Myocyte (in vitro differentiated cells): ENCODE measurements at regions not wholly inside any gene's neighbourhood (a gene's known extent, or its start where the extent isn't known, plus 50 kb on each side); places are given as distances from the start of the nearest gene placed in this dataset.
"Not testable (repeated sequence)": the region's sequence is repeated elsewhere in the genome, so short reads cannot be mapped to it uniquely, and the experiment has no call there.

Experiments
- DNase-seq: peaks from one replicate; pipeline ENCODE4 v3.0.0-alpha.2; 2012; ENCODE audit warnings: low read depth

DNA sequence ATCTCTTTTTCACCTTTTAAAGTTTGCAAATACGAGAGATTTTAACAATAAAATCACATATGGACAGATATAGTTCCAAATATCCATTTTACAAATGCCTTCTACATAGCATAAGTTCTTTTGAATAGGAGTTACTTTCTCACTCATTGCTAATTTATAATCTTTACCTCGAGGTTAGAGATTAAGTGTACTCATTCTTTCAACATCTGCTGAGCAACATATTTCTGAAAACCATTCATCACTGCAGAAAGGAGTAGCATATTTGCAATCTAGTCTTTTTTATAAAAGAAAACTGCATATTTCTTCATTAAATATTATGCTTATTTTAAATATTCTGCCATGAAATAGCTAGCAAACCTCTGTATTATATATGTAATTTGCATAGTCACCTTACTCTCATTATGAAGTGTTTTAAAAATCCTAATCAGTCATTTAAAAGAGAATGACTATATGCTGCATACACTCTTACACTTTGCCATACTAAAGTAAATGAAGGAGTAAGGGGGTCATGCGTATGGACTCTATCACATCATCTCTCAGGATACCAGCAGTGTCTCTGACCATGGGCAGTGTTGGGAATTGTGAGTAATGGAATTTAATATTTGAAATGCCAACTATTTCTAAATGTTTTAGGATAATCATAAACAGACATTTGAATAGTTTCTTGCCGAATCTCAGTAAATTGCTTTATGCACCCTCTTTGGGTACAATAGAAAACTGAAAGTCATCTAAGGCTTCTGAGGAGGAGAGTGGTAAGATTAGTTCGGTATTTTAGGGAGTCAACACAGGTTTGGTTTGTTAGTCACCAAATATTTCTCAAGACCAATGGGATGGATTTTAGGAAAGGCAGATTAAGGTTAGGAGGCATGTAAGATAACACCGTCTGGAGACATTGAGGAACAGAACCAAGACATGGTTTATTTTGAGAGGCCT is 524.8 kb upstream of the ATP2B1 start:
- no peak for DNase-seq

DNA sequence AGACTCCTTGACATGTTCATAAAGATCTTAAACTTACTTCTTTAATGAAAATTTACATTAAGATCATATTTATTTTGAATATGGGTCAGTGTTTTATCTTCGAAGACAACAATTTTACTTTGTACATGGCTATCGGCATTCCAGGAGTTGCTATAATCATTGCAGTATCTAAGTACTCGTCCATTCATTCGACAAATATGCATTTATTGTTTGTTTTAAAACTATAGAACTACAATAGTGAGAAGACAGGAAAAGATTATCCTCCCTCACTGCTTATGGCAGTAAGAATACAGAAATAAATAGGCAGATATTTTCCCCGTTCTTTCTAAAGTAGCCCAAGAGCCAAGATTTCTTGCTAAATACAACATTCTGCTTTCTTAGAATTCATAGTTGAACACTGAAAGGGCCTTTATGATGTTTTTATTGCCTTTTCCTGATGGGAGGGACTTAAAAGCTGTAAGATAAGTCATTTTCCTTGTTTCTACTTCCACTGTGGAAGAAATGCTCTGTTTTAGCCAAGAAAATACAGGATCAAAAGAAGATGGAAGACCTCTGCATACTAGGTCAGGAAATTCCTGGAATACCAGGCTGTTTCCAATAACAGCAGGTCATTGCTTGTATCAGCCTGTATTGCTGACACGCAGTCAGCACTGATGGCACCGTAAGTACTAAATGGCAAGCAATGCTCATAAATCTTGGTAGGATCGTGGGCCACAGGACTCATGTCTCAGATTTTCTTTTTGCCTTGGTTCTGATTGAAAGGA is 521.0 kb upstream of the ATP2B1 start:
- no peak for DNase-seq

DNA sequence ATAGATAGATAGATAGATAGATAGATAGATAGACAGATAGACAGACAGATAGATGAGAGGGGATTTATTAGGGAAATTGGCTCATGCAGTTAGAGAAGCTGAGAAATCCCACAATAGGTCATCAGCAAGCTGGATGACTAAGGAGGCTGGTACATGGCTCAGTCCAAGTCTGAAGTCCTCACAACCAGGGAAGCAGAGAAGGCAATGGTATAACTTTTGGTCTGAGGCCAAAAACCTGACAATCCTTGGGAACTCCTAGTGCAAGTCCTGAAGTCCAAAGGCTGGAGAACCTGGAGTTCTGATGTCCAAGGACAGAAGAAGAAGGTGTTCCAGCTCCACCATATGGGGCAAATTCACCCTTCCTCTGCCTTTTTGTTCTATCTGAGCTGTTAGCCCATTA is 517.6 kb upstream of the ATP2B1 start:
- DNase-seq, result no peak

DNA sequence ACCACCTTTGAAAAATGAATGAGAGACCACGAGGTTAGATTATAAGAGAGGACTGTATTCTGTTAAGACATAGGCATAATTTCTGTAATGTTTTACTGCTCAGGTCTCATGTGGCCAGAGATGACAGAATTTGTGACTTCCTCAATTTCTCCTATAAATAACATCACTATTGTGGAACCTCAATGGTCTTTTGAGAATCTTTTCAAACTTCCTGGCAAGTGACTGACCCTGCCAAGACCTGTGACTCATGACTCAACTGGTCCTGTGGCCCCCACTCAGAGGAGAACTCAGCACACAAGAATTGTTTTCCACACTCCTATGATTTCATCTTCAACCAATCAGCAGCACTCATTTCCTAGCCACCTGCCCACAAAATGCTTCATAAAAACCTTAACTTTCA is 508.2 kb upstream of the ATP2B1 start:
- peak; percentile 13 for DNase-seq

DNA sequence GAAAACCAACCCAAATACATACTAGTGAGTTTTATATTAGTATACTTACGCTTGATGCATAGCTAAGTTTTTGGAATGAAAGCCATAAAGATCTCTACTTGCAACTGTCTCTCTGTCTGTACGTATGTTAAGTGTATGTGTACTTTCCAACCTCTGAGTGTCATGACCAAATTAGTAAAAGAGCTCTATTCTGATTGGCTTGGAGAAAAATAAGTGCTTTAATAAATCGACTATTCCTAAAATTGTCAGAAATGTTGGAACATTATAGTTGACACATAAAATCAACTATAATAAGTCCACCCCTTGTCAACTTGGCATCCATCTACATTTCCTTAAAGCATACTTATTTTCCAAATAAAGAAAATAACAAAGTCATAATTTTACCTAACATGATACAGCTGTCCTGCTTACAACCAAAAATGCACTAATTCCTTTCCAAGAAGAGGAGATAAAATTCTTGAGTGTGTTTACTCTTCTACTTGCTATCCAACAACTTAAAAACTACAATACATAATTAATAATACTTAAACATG is 507.4 kb upstream of the ATP2B1 start:
- DNase-seq, result no peak

DNA sequence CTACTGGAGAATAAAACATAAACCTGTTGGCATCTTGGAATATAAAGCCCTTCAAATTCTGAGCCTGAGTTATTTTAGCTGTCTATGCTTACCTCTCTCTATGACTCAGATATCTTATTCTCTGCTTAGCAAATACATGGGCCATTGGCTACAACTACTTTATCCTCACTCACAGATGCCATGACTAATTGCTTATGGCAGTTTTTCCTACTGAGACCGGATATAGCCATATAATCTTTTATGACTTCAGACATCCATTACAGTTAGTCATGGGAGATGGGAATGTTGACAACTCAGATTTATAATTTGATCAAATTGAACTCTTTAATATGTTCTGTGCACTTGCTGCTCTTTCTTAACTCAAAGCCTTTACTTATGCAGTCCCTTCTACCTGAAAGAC is 502.4 kb upstream of the ATP2B1 start:
- DNase-seq, result peak; percentile 44

DNA sequence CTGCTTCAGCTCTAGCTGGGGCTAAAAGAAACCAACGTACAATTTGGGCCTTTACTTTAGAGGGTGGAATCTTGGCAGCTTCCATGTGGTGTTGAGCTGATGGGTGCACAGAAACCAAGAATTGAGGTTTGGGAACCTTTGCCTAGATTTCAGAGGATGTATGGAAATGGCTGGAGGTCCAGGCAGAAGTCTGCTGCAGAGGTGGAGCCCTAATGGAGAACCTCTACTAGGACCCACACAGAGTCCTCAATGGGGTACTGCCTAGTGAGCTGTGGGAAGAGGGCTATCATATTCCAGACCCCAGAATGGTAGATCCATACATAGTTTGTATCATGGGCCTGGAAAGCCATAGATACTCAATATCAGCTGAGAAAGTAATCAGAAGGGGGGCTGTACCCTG is 500.4 kb upstream of the ATP2B1 start:
- no peak for DNase-seq

DNA sequence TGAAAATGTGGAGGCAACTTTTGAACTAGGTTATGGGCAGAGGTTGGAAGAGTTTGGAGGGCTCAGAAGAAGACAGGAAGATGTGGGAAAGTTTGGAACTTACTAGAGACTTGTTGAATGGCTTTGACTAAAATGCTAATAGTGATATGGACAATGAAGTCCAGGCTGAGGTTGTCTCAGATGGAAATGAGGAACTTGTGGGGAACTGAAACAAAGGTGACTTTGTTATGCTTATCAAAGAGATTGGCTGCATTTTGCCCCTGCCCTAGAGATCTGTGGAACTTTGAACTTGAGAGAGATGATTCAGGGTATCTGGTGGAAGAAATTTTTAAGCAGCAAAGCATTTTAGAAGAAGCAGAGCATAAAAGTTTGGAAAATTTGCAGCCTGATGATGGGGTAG is 499.7 kb upstream of the ATP2B1 start:
- DNase-seq, result not testable (repeated sequence)

DNA sequence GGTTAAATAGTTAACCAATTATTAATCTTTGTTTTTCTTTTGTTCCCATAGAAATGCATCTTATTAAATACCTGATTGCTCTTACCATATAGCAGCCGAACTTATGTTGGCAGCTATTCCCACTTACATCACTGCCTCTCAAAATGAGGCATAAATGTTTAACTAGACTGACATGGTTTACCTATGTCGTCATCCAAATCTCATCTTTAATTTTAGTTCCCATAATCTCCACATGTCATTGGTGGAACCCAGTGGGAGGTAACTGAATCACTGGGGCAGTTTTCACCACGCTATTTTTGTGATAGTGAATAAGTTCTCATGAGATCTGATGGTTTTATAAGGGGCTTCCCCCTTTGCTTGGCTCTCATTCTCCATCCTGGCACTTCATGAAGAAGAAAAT is 499.2 kb upstream of the ATP2B1 start:
- DNase-seq, result peak; percentile 10

DNA sequence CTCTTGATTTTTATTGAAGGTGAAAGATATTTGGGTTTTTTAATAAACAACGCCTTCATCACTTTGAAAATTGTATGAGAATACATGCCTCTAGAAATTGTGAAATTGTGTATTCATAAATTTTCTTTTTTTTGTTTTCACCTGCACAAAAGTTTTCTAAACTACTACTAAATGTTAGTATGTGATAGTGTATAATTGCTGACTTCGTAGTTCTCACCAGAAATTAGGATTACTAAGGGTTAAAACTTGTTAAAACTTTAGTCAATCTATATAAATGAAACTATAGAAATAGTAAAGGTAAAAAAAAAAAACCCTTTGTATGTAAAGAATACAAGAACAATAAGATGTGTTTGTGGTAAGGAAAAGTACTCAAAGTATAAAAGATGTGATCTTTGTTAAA is 496.5 kb upstream of the ATP2B1 start:
- no peak for DNase-seq

DNA sequence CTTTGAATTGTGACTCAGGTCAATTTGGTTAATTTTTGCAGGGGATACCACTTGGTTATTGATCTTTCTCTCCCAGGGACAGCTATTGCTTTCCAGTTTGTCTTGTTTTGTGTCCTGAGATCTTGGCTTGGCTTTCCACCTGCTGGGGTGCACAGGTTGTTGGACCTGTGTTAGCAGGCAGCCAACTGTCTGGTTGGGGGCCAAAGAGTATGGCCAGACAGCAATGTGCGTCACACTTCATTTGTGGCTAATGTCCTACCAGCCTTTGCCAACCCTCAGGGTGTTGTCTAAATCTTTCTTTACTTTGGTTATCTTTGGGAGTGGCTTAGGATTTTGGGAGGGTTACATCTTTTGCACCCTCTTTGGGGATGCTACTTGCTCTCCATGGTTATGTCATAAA is 494.9 kb upstream of the ATP2B1 start:
- DNase-seq, result no peak

DNA sequence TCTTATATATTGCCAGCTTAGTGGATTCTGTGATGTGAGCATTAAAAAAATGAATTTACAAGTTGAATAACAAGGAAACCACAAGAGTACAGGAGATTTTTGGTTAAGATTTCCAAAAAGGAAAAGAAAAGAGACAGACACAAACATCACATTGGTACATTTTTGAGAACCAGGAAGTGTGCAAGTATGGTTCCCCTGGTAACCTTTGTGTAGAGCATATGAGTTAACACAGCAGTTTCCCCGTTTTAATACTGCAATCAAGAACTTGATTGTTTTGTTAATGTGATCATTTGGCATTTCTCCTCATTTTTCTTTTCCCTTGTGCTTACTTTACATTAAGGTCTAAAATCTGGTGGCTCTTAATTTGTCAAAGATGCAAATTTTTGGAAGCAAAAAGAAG is 490.4 kb upstream of the ATP2B1 start:
- DNase-seq, result peak; percentile 6

DNA sequence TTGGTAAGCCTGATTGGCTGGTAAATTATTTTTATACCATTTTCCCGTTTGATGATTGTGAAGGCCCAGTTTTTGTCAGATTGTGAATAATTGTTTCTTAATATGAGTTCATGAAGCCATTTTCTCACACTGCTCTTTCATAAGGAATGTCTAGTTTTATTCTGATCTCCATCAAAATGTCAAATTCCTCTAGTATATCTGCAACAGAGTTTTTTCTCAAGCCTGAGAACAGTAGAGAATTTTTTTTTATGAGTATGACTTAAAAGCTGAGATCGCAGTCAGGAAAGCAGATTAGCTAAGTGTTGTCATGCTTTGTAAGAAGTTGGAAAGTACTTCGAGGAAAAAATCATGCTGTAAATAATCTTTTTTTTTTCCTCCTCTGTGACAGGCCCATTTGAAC is 484.9 kb upstream of the ATP2B1 start:
- DNase-seq, result no peak

DNA sequence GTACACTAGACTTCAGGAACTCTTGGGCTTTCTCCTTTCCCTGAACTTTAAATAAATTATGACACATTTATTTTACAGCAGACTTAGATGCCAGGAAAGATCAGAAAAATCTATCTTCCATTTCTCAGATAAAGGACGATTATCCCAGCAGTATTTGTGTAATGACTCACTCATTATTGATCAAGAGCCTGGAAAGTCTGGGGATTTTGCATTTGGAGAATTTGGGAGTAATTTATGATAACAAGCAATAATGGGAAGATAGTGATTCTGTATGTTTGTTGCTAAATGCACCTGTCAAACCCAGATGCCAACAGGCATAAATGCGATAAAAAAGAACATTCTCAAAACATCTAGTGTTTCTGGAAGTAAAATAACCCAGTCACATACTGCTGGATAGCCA is 480.2 kb upstream of the ATP2B1 start:
- no peak for DNase-seq

DNA sequence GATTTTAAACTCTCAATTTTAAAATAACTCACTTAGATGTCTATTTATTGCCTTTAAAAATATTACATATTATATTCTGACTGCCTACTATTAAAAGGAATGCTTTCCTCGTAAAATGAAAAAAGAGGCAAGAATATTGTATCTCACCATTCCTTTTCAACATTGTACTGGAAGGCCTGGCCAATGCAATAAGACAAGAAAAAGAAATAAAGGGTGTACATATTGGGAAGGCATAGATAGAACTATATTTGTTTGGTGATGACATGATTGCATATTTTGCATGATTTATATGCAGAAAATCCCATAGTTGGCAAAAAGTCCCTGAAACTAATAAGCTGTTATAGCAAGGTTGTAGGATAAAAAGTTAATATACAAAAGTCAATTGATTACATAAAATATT is 474.6 kb upstream of the ATP2B1 start:
- DNase-seq, result no peak

DNA sequence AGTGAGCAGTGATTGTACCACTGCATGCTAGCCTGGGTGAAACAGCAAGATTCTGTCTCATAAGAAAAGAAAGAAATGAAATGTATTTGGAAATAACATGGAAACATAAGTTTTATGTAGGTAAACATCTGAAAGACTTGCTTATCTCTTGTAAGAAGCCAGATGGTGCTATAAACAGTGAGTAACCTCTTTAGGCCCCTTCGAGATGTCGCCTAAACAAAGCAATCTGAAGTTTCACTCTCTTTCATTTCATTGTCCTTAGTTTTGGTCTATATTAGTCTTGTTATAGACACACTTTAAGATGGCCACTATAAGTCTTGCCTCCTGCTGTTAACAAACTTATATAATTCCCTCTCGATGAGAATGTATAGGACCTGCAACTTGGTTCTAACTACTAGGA is 472.6 kb upstream of the ATP2B1 start:
- DNase-seq, result no peak

DNA sequence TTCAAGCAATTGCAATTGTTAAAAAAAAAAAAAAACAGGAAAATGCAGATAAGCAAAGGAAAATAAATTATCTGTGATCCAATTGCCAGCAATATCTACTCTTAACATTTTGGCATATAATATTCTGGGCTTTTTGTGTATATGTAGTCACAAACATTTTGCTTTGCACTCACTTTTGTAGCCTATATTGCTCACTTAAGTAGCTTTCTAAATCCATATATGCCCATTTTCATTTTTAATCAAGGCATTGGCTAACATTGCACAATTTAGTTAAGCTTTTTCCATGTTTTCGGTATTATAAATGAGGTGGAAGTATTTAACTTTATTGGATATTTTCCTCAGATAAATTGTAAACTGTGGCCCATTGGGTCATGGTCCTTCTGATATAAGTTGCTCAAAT is 466.3 kb upstream of the ATP2B1 start:
- DNase-seq, result no peak

DNA sequence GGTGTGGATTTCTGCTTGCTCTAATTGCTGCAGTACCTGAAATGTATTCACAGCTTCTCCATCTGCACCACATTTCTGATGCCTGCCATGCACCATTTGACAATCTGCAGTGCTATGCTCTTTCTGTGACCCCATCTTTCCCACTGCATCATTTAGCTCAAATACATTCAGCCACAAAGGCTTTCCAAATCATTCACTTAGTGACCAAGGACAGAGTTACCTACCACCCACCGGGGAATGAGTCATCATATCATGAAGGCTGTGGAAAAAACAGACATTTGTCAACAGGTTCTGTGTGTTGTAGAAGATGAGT is 465.5 kb upstream of the ATP2B1 start:
- peak; percentile 9 for DNase-seq

DNA sequence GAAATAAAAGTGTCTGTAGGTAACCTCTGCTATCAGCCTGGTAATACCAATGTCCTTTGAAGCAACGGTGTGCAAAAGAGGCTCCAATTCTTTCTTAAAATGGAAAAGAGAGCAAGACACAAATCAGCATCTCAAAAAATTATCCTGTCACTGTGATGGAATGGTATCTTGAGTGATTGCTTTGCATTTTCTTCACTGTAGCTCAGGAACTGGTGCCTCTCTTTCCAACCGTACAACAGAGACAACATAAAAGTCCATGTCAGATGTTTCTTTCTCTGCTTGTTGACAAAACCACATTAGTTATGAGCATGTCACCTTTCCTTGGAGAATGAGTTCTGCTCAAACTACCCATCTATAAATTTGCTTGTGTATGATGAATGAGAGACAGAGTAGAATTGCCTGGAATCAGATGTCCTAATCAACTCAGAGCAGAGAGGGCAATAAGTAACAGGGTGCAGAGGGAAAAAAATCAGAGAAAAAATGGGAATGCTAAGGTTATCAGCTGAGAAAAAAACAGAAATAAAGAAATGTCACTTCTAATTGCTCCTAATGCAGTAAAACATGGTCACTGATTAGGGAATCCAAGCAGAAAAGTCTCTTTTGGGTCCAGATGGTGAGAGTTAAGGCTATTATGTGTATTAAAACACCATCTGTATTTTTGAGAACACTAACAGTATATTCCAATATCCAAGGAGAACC is 465.0 kb upstream of the ATP2B1 start:
- no peak for DNase-seq

DNA sequence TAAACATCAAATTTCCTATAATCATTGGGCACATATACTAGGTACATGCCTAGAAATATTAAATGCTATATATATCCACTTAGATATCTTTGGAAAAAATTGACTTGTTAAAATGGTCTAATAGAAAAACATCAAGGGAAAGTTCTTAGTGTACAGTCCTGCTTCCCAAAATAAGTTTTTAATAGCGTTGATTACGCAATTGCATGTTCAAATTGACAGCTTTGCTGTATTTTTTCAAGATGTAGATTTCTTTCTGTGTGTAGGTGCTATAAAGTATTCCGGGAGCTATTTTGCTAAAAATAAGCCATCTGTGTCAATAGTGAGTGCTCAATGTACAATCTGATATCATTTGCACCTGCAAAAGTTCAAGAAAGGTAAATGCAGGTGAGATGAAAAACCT is 463.9 kb upstream of the ATP2B1 start:
- no peak for DNase-seq

DNA sequence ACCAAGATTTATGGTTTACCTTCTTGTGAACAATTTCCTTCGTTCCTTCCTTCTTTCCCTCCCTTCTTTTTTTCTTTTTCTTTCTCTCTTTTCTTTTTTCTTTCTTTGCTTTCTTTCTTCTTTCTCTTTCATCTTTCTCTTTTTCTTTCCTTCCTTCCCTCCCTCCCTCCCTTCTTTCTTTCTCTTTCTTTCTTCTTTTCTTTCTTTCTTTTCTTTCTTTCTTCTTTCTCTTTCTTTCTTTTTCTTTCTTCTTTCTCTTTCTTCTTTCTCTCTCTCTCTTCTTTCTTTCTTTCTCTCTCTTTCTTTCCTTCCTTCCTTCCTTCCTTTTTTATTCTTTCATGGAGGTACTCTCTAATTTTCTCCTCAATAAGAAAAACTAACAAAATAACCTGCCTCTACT is 462.1 kb upstream of the ATP2B1 start:
- no peak for DNase-seq
